OCI-LY7 (cell line): ENCODE measurements at regions not wholly inside any gene's neighbourhood (a gene's known extent, or its start where the extent isn't known, plus 50 kb on each side); places are given as distances from the start of the nearest gene placed in this dataset.

Source experiments
- BruUV-seq: library from RNA; stranded (reverse); fragments of 400-500 nt; replicated peaks from 2 replicates; lab custom pipeline; 2021; lab: Mats Ljungman, UMichigan
- CTCF ChIA-PET: fragments of 300-600 bp; sonication (Branson Sonifier 250); formaldehyde crosslinking; loops from one replicate; lab custom pipeline; 2022; ENCODE audit warnings: antibody characterized with exemption; ENCODE audit not compliant: unreplicated experiment; lab: Charles Lee
- POLR2A ChIA-PET: fragments of 300-600 bp; sonication (Branson Sonifier 250); formaldehyde crosslinking; loops from one replicate; lab custom pipeline; 2022; ENCODE audit warnings: antibody characterized with exemption; lab: Charles Lee
- DNase-seq: peaks from one replicate; pipeline ENCODE4 v3.0.0-alpha.2; 2015; ENCODE audit warnings: low spot score
- H2AFZ ChIP-seq: fragments of 200-600 bp; sonication (generic), shearing (Covaris generic); 2 replicates; pipeline ENCODE4 v1.6.1; 2014; ENCODE audit warnings: mild to moderate bottlenecking, antibody characterized with exemption, low read length, moderate library complexity
- H3K27ac ChIP-seq: fragments of 200-600 bp; sonication (generic); 2 replicates; pipeline ENCODE4 v1.5.1; 2014; ENCODE audit warnings: mixed run types, low read depth, mild to moderate bottlenecking, moderate library complexity, low read length, inconsistent platforms; ENCODE audit not compliant: poor library complexity, severe bottlenecking
- H3K36me3 ChIP-seq: fragments of 200-600 bp; sonication (generic); 2 replicates; pipeline ENCODE4 v1.6.1; 2014; ENCODE audit warnings: mild to moderate bottlenecking, antibody characterized with exemption, low read length, moderate library complexity, mixed read lengths; ENCODE audit not compliant: insufficient read depth
- H3K4me1 ChIP-seq: fragments of 200-600 bp; sonication (generic); 2 replicates; pipeline ENCODE4 v1.5.1; 2014; ENCODE audit warnings: mild to moderate bottlenecking, low read length; ENCODE audit not compliant: insufficient read depth, poor library complexity, severe bottlenecking
- H3K4me2 ChIP-seq: fragments of 200-600 bp; sonication (generic); 2 replicates; pipeline ENCODE4 v1.6.1; 2014; ENCODE audit warnings: mild to moderate bottlenecking, low read length
- H3K4me3 ChIP-seq: fragments of 200-600 bp; sonication (generic); 2 replicates; pipeline ENCODE4 v1.5.1; 2014; ENCODE audit warnings: mild to moderate bottlenecking, low read depth, low read length; ENCODE audit not compliant: poor library complexity, severe bottlenecking
- H3K79me2 ChIP-seq: fragments of 200-600 bp; sonication (generic); 2 replicates; pipeline ENCODE4 v1.6.1; 2016; ENCODE audit warnings: low read depth, mild to moderate bottlenecking, low read length, moderate library complexity, mixed read lengths; ENCODE audit not compliant: insufficient read depth
- H3K9me2 ChIP-seq: fragments of 200-600 bp; sonication (generic); 2 replicates; pipeline ENCODE4 v1.6.1; 2016; ENCODE audit warnings: mild to moderate bottlenecking, low read length, mixed read lengths; ENCODE audit not compliant: insufficient read depth
- H3K9me3 ChIP-seq: fragments of 200-600 bp; sonication (generic); 2 replicates; pipeline ENCODE4 v1.6.1; 2014; ENCODE audit warnings: mild to moderate bottlenecking, mixed run types, low read length, mixed read lengths
- H4K20me1 ChIP-seq: fragments of 200-600 bp; sonication (generic); 2 replicates; pipeline ENCODE4 v1.6.1; 2014; ENCODE audit warnings: mild to moderate bottlenecking, antibody characterized with exemption, low read length, moderate library complexity, mixed read lengths; ENCODE audit not compliant: insufficient read depth
- EZH2phosphoT487 ChIP-seq: fragments of 200-600 bp; sonication (generic); IDR thresholded peaks from 2 replicates; pipeline ENCODE4 v1.6.1; 2018; ENCODE audit warnings: low read depth, borderline replicate concordance, mild to moderate bottlenecking, mixed run types, antibody characterized with exemption, low read length, moderate library complexity, mixed read lengths
- intact Hi-C: fragments of 100-400 bp; cut with micrococcal nuclease; formaldehyde crosslinking; loops from one replicate; pipeline ENCODE4 v1.10.0; 2022; ENCODE audit not compliant: unreplicated experiment
- TF ChIP-seq, protein P1 (sequence below): fragments of 200-600 bp; sonication (generic); conservative IDR thresholded peaks from 2 replicates; pipeline ENCODE4 v1.5.1; 2014; ENCODE audit warnings: mild to moderate bottlenecking, antibody characterized with exemption, low read length, moderate library complexity, mixed read lengths

DNA sequence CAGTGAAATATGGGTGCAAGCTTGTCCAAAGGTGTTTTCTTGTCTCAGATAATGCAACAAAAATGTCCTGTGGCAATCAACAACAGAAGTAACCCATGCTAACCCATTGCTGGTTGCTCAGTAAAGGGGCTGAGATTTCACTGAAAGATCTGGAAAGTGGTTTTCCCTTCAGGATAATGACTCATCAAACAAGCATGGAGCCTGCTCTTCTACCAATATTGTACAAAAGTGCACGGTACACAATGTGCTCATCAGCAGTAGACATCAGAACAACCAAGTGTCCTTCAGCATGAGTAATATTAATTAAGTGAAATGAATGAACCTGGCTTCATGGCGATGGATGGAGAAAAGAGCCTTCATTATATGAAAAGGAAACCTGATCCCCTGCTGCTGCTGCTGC is 287.1 kb upstream of the NEBL start:
- intact Hi-C loops, result no loop called here
- Histone ChIP-seq H3K4me1 (no peaks in the 10 kb centered on the region), H3K36me3 (no peaks in the 10 kb centered on the region), H3K9me3 (no peaks in the 10 kb centered on the region), H3K9me2 (no peaks in the 10 kb centered on the region), H4K20me1 (no peaks in the 10 kb centered on the region), H3K79me2 (no peaks in the 10 kb centered on the region), H3K4me3 (no peak overlapping the region), H3K4me2 (no peak overlapping the region), H2AFZ (no peak overlapping the region), H3K27ac (no peak overlapping the region)
- no TSS peak for BruUV-seq
- CTCF ChIA-PET, result no interaction called here
- POLR2A ChIA-PET, result no interaction called here
- DNase-seq, result no peak
- TF ChIP-seq, protein P1, sequence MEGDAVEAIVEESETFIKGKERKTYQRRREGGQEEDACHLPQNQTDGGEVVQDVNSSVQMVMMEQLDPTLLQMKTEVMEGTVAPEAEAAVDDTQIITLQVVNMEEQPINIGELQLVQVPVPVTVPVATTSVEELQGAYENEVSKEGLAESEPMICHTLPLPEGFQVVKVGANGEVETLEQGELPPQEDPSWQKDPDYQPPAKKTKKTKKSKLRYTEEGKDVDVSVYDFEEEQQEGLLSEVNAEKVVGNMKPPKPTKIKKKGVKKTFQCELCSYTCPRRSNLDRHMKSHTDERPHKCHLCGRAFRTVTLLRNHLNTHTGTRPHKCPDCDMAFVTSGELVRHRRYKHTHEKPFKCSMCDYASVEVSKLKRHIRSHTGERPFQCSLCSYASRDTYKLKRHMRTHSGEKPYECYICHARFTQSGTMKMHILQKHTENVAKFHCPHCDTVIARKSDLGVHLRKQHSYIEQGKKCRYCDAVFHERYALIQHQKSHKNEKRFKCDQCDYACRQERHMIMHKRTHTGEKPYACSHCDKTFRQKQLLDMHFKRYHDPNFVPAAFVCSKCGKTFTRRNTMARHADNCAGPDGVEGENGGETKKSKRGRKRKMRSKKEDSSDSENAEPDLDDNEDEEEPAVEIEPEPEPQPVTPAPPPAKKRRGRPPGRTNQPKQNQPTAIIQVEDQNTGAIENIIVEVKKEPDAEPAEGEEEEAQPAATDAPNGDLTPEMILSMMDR, result no peak
- no peak for TF ChIP-seq EZH2phosphoT487

DNA sequence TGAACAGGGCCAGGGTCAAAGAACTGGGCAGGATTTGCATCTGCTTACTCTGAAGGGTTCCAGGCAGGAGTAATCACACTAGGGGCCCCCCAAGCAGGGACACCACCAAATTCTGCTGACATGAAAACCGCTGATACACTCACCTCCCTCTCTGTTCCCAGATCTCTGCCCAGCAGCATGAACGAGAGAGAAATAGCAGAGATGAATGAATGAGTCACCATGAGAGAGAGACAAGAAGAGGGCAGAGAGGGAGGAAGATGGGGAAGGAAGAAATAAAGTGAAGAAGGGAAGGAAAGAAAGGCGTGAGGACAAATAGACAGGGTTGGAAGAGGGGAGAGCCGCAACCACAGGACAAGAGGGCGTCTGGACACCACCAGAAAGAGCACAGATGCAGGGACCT is 285.9 kb upstream of the NEBL start:
- Histone ChIP-seq H3K9me3 (no peaks in the 10 kb centered on the region), H3K4me1 (no peaks in the 10 kb centered on the region), H3K36me3 (no peaks in the 10 kb centered on the region), H3K27ac (no peak overlapping the region), H3K4me3 (no peak overlapping the region), H4K20me1 (no peaks in the 10 kb centered on the region), H3K4me2 (no peak overlapping the region), H2AFZ (no peak overlapping the region), H3K9me2 (no peaks in the 10 kb centered on the region), H3K79me2 (no peaks in the 10 kb centered on the region)
- intact Hi-C loops, result no loop called here
- BruUV-seq, result no TSS peak
- ChIA-PET POLR2A (no interaction called here), CTCF (no interaction called here)
- DNase-seq, result no peak
- TF ChIP-seq, protein P1, result no peak
- TF ChIP-seq EZH2phosphoT487, result no peak

DNA sequence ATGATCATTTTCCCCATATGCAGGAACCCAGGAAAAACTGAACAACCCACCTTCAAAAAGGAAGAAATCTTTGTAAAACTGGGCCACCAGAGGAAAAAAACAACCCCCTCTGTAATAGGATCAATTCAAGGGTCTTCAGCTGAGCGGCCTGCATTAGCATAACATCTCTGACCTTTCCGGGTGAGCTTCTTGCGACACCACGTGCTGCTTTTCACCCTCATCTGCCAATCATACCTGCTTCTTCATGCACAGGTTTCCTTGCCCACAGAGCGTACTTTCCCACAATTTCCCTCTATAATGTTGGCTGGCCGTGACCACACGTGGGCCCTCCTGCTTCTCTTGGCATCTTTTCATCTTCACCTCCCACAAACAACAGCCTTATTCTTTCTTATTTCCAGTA is 284.3 kb upstream of the NEBL start:
- Histone ChIP-seq H3K4me3 (no peak overlapping the region), H3K27ac (no peak overlapping the region), H4K20me1 (no peaks in the 10 kb centered on the region), H3K9me2 (no peaks in the 10 kb centered on the region), H3K9me3 (no peaks in the 10 kb centered on the region), H3K36me3 (no peaks in the 10 kb centered on the region), H3K4me2 (no peak overlapping the region), H3K79me2 (no peaks in the 10 kb centered on the region), H2AFZ (no peak overlapping the region), H3K4me1 (no peaks in the 10 kb centered on the region)
- BruUV-seq, result no TSS peak
- DNase-seq, result no peak
- intact Hi-C loops, result no loop called here
- POLR2A ChIA-PET, result interaction anchor here (0.6 to 1.1 kb wide), 3 partner anchors 27 to 531 kb away, joined by 3 to 5 read pairs (median 3); no protein-coding TSS in a partner anchor
- TF ChIP-seq, protein P1, result no peak
- no peak for TF ChIP-seq EZH2phosphoT487
- CTCF ChIA-PET, result interaction anchor here (0.5 kb wide), 1 partner anchor 58 kb away, joined by 3 read pairs; no protein-coding TSS in a partner anchor
